ENCODE measurements at regions not wholly inside any gene's neighbourhood (a gene's known extent, or its start where the extent isn't known, plus 50 kb on each side); places are given as distances from the start of the nearest gene placed in this dataset.

- Histone ChIP-seq H3K27ac (ENCODE audit: low read depth, low read length) (no peak overlapping the region), H3K27me3 (ENCODE audit: insufficient read depth, low read length) (no peaks in the 10 kb centered on the region), H3K9ac (ENCODE audit: low read depth, low read length) (no peak overlapping the region), H3K4me3 (ENCODE audit: low read length) (no peak overlapping the region), H3K4me1 (ENCODE audit: insufficient read depth, low read length) (peaks cover 21% of the 10 kb centered on the region), H3K9me3 (ENCODE audit: insufficient read depth, low read depth, low read length) (no peaks in the 10 kb centered on the region), H3K36me3 (ENCODE audit: insufficient read depth, low read length) (no peaks in the 10 kb centered on the region)
- 96% methylated on average over 2 of the region's 2 CpGs for WGBS
Observed at GRCh38 chr19:30651691-30652090, 279.5 kb downstream of the ZNF536 start.

GRCh38 chr19:30651066-30651465, 278.9 kb downstream of the ZNF536 start:
- 85% methylated on average over 10 of the region's 10 CpGs for WGBS

GRCh38 chr19:30649934-30650614, 277.9 kb downstream of the ZNF536 start:
- Histone ChIP-seq H3K9ac (ENCODE audit: low read depth, low read length) (no peak overlapping the region), H3K4me1 (ENCODE audit: insufficient read depth, low read length) (peaks cover 21% of the 10 kb centered on the region), H3K9me3 (ENCODE audit: insufficient read depth, low read depth, low read length) (no peaks in the 10 kb centered on the region), H3K27me3 (ENCODE audit: insufficient read depth, low read length) (no peaks in the 10 kb centered on the region), H3K27ac (ENCODE audit: low read depth, low read length) (no peak overlapping the region), H3K4me3 (ENCODE audit: low read length) (no peak overlapping the region), H3K36me3 (ENCODE audit: insufficient read depth, low read length) (no peaks in the 10 kb centered on the region)
- 17% methylated on average over 8 of the region's 9 CpGs for WGBS

More at GRCh38 chr19:30651066-30651465, 278.9 kb downstream of the ZNF536 start:
- Histone ChIP-seq H3K36me3 (ENCODE audit: insufficient read depth, low read length) (no peaks in the 10 kb centered on the region), H3K4me3 (ENCODE audit: low read length) (no peak overlapping the region), H3K9ac (ENCODE audit: low read depth, low read length) (no peak overlapping the region), H3K27me3 (ENCODE audit: insufficient read depth, low read length) (no peaks in the 10 kb centered on the region), H3K4me1 (ENCODE audit: insufficient read depth, low read length) (peaks cover 21% of the 10 kb centered on the region), H3K9me3 (ENCODE audit: insufficient read depth, low read depth, low read length) (no peaks in the 10 kb centered on the region), H3K27ac (ENCODE audit: low read depth, low read length) (no peak overlapping the region)

- no peaks in the 10 kb centered on the region for H3K36me3 ChIP-seq (ENCODE audit: insufficient read depth, low read length)
- no peak overlapping the region for H3K9ac ChIP-seq (ENCODE audit: low read depth, low read length)
- peaks cover 21% of the 10 kb centered on the region for H3K4me1 ChIP-seq (ENCODE audit: insufficient read depth, low read length)
- no peaks in the 10 kb centered on the region for H3K27me3 ChIP-seq (ENCODE audit: insufficient read depth, low read length)
- 86% methylated on average over 11 of the region's 12 CpGs for WGBS
- H3K9me3 ChIP-seq (ENCODE audit: insufficient read depth, low read depth, low read length), result no peaks in the 10 kb centered on the region
- no peak overlapping the region for H3K4me3 ChIP-seq (ENCODE audit: low read length)
- H3K27ac ChIP-seq (ENCODE audit: low read depth, low read length), result no peak overlapping the region
Observed at GRCh38 chr19:30648866-30649862, 277.0 kb downstream of the ZNF536 start.

GRCh38 chr19:30647891-30648720, 275.9 kb downstream of the ZNF536 start:
- Histone ChIP-seq H3K4me3 (ENCODE audit: low read length) (no peak overlapping the region), H3K9me3 (ENCODE audit: insufficient read depth, low read depth, low read length) (no peaks in the 10 kb centered on the region), H3K9ac (ENCODE audit: low read depth, low read length) (no peak overlapping the region), H3K4me1 (ENCODE audit: insufficient read depth, low read length) (peaks cover 21% of the 10 kb centered on the region), H3K27me3 (ENCODE audit: insufficient read depth, low read length) (no peaks in the 10 kb centered on the region), H3K27ac (ENCODE audit: low read depth, low read length) (no peak overlapping the region), H3K36me3 (ENCODE audit: insufficient read depth, low read length) (no peaks in the 10 kb centered on the region)
- WGBS, result 73% methylated on average over 19 of the region's 19 CpGs

- Histone ChIP-seq H3K27ac (ENCODE audit: low read depth, low read length) (no peak overlapping the region), H3K9me3 (ENCODE audit: insufficient read depth, low read depth, low read length) (no peaks in the 10 kb centered on the region), H3K27me3 (ENCODE audit: insufficient read depth, low read length) (no peaks in the 10 kb centered on the region), H3K36me3 (ENCODE audit: insufficient read depth, low read length) (no peaks in the 10 kb centered on the region), H3K4me1 (ENCODE audit: insufficient read depth, low read length) (peaks cover 17% of the 10 kb centered on the region; the same call in 1 of the 2 replicates), H3K4me3 (ENCODE audit: low read length) (no peak overlapping the region), H3K9ac (ENCODE audit: low read depth, low read length) (no peak overlapping the region)
- 88% methylated on average over 6 of the region's 6 CpGs for whole genome bisulfite sequencing
Observed at GRCh38 chr19:30646806-30647205, 274.6 kb downstream of the ZNF536 start.

GRCh38 chr19:30645946-30646577, 273.9 kb downstream of the ZNF536 start:
- H3K36me3 ChIP-seq (ENCODE audit: insufficient read depth, low read length), result no peaks in the 10 kb centered on the region
- H3K9me3 ChIP-seq (ENCODE audit: insufficient read depth, low read depth, low read length), result no peaks in the 10 kb centered on the region
- no peak overlapping the region for H3K27ac ChIP-seq (ENCODE audit: low read depth, low read length)
- H3K27me3 ChIP-seq (ENCODE audit: insufficient read depth, low read length), result no peaks in the 10 kb centered on the region
- no peak overlapping the region for H3K9ac ChIP-seq (ENCODE audit: low read depth, low read length)
- peaks cover 10% of the 10 kb centered on the region; the same call in 1 of the 2 replicates for H3K4me1 ChIP-seq (ENCODE audit: insufficient read depth, low read length)
- H3K4me3 ChIP-seq (ENCODE audit: low read length), result no peak overlapping the region
- 97% methylated on average over 12 of the region's 12 CpGs for WGBS

- no peaks in the 10 kb centered on the region for H3K36me3 ChIP-seq (ENCODE audit: insufficient read depth, low read length)
Observed at GRCh38 chr19:30640252-30640965, 268.2 kb downstream of the ZNF536 start.

GRCh38 chr19:30638889-30639288, 266.7 kb downstream of the ZNF536 start:
- no peaks in the 10 kb centered on the region for H3K4me1 ChIP-seq (ENCODE audit: insufficient read depth, low read length)
- H3K4me3 ChIP-seq (ENCODE audit: low read length), result no peak overlapping the region
- no peaks in the 10 kb centered on the region for H3K27me3 ChIP-seq (ENCODE audit: insufficient read depth, low read length)
- 90% methylated on average over 3 of the region's 4 CpGs for WGBS
- no peak overlapping the region for H3K27ac ChIP-seq (ENCODE audit: low read depth, low read length)
- no peak overlapping the region for H3K9ac ChIP-seq (ENCODE audit: low read depth, low read length)
- H3K9me3 ChIP-seq (ENCODE audit: insufficient read depth, low read depth, low read length), result 0 out of 2 replicates have a peak, but pooled peaks cover 9% of the 10 kb centered on the region
- no peaks in the 10 kb centered on the region for H3K36me3 ChIP-seq (ENCODE audit: insufficient read depth, low read length)

More at GRCh38 chr19:30640252-30640965, 268.2 kb downstream of the ZNF536 start:
- H3K4me1 ChIP-seq (ENCODE audit: insufficient read depth, low read length), result no peaks in the 10 kb centered on the region
- no peaks in the 10 kb centered on the region for H3K27me3 ChIP-seq (ENCODE audit: insufficient read depth, low read length)
- 0 out of 2 replicates have a peak, but pooled peaks cover 9% of the 10 kb centered on the region for H3K9me3 ChIP-seq (ENCODE audit: insufficient read depth, low read depth, low read length)
- H3K4me3 ChIP-seq (ENCODE audit: low read length), result no peak overlapping the region
- 95% methylated on average over 7 of the region's 8 CpGs for WGBS
- no peak overlapping the region for H3K9ac ChIP-seq (ENCODE audit: low read depth, low read length)
- H3K27ac ChIP-seq (ENCODE audit: low read depth, low read length), result no peak overlapping the region

GRCh38 chr19:30637926-30638325, 265.7 kb downstream of the ZNF536 start:
- H3K9ac ChIP-seq (ENCODE audit: low read depth, low read length), result no peak overlapping the region
- no peak overlapping the region for H3K27ac ChIP-seq (ENCODE audit: low read depth, low read length)
- H3K27me3 ChIP-seq (ENCODE audit: insufficient read depth, low read length), result no peaks in the 10 kb centered on the region
- no peak overlapping the region for H3K4me3 ChIP-seq (ENCODE audit: low read length)
- 95% methylated on average over 2 of the region's 2 CpGs for WGBS
- no peaks in the 10 kb centered on the region for H3K36me3 ChIP-seq (ENCODE audit: insufficient read depth, low read length)
- no peaks in the 10 kb centered on the region for H3K4me1 ChIP-seq (ENCODE audit: insufficient read depth, low read length)
- 0 out of 2 replicates have a peak, but pooled peaks cover 9% of the 10 kb centered on the region for H3K9me3 ChIP-seq (ENCODE audit: insufficient read depth, low read depth, low read length)
